Peyer's patch (tissue), 4 donors: ENCODE measurements at regions not wholly inside any gene's neighbourhood (a gene's known extent, or its start where the extent isn't known, plus 50 kb on each side); places are given as distances from the start of the nearest gene placed in this dataset.

ENCODE experiments used
- DNase-seq, 3 donors: peaks; one replicate each; pipeline ENCODE4 v3.0.0-alpha.2; 2017 to 2019
- H3K27ac ChIP-seq, 4 donors: fragments of 200-600 bp; sonication (generic); one replicate each; pipeline ENCODE4 v1.5.1; 2016 to 2019
- H3K27me3 ChIP-seq, 2 donors: fragments of 200-600 bp; sonication (generic); one replicate each; pipeline ENCODE4 v1.5.1; 2019
- H3K36me3 ChIP-seq, 3 donors: fragments of 200-600 bp; sonication (generic); one replicate each; pipeline ENCODE4 v1.5.1; 2016 to 2019
- H3K4me1 ChIP-seq, 4 donors: fragments of 200-600 bp; sonication (generic); one replicate each; pipeline ENCODE4 v1.5.1; 2016 to 2019
- H3K4me3 ChIP-seq, 4 donors: fragments of 200-600 bp; sonication (generic); 1 replicate in 3 of 4; 2 replicates in 1 of 4; pipeline ENCODE4 v1.5.1; 2016 to 2019; ENCODE audit warnings: mild to moderate bottlenecking in 1 of 4
- H3K9me3 ChIP-seq, 4 donors: fragments of 200-600 bp; sonication (generic); one replicate each; pipeline ENCODE4 v1.5.1; 2016 to 2019; ENCODE audit warnings: mild to moderate bottlenecking in 1 of 4
- CTCF ChIP-seq, 6 experiments: fragments of 450-650 bp in 4 of 6; fragments of 200-600 bp in 2 of 6; sonication (generic) in 1 of 6; IDR thresholded peaks; one replicate each; pipeline ENCODE4 v1.5.1; 2017 to 2019; ENCODE audit warnings: antibody characterized with exemption in 6 of 6, mild to moderate bottlenecking in 3 of 6, moderate library complexity in 1 of 6
- POLR2A ChIP-seq, 2 donors: fragments of 450-650 bp; IDR thresholded peaks; one replicate each; pipeline ENCODE4 v1.5.1; 2017; ENCODE audit warnings: antibody characterized with exemption in 2 of 2, mild to moderate bottlenecking in 2 of 2, moderate library complexity in 2 of 2

- TF ChIP-seq POLR2A (IDR thresholded peaks at IDR 0.05) (no peak), CTCF (IDR thresholded peaks at IDR 0.05) (no peak)
Measured at GRCh38 chr4:3849140-3849539, 83.0 kb downstream of the ADRA2C start.

DNA sequence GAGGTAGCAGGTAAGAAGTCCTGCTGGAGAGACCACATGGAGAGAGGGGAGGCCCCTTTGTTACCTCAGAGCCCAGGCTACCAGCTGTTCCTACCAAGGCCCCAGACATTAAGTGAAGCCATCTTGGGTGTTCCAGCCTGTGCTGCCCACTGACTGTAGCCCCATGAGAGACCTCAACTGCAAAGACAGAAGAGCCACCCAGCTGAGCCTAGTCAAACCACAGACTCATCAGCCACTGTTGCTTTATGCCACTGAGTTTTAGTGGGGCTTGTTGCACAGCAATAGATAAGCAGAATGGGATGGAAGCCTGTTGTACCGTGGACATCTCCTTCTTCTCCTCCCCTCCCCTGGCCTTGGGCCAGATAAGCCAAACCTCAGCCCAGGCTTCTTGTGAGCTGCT lies 83.9 kb downstream of the ADRA2C start:
- H3K27me3 ChIP-seq, result no peaks in the 10 kb centered on the region
- H3K4me3 ChIP-seq, result no peak overlapping the region
- H3K27ac ChIP-seq, result no peak overlapping the region
- no peaks in the 10 kb centered on the region for H3K9me3 ChIP-seq
- no peaks in the 10 kb centered on the region for H3K4me1 ChIP-seq
- no peaks in the 10 kb centered on the region for H3K36me3 ChIP-seq
- DNase-seq, result no peak
- TF ChIP-seq CTCF (IDR thresholded peaks at IDR 0.05) (no peak), POLR2A (IDR thresholded peaks at IDR 0.05) (no peak)

More at GRCh38 chr4:3849140-3849539, 83.0 kb downstream of the ADRA2C start:
- Histone ChIP-seq H3K27ac (no peak overlapping the region), H3K9me3 (no peaks in the 10 kb centered on the region), H3K4me3 (no peak overlapping the region), H3K36me3 (no peaks in the 10 kb centered on the region), H3K27me3 (no peaks in the 10 kb centered on the region), H3K4me1 (no peaks in the 10 kb centered on the region)
- DNase-seq, result no peak

GRCh38 chr4:3851211-3851610 lies 85.0 kb downstream of the ADRA2C start:
- Histone ChIP-seq H3K36me3 (no peaks in the 10 kb centered on the region), H3K27me3 (no peaks in the 10 kb centered on the region), H3K9me3 (no peaks in the 10 kb centered on the region), H3K27ac (no peak overlapping the region), H3K4me3 (no peak overlapping the region), H3K4me1 (no peaks in the 10 kb centered on the region)
- DNase-seq, result no peak
- TF ChIP-seq POLR2A (IDR thresholded peaks at IDR 0.05) (no peak), CTCF (IDR thresholded peaks at IDR 0.05) (no peak)

DNA sequence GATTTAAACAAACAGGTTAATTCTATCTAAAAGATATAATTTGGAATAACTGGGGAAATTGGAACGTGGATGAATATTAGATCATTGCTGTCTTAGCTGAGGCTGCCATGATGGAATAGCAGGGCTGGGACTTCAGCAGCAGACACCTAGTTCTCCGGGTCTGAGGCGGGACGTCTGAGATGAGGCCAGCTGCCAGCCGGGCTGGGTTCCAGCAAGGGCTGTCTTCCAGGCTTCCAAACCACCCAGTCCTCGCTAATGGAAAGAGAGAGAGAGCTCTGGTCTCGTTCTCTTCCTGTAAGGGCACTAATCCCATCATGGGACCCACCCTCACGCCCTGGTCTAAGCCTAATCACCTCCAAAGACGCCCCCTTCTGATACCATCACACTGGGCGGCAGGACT lies 85.7 kb downstream of the ADRA2C start:
- no peak overlapping the region for H3K4me3 ChIP-seq

GRCh38 chr4:3852309-3852708 lies 86.1 kb downstream of the ADRA2C start:
- H3K4me3 ChIP-seq, result no peak overlapping the region
- H3K27me3 ChIP-seq, result no peaks in the 10 kb centered on the region
- no peaks in the 10 kb centered on the region for H3K4me1 ChIP-seq
- H3K9me3 ChIP-seq, result no peaks in the 10 kb centered on the region
- DNase-seq, result no peak
- no peak overlapping the region for H3K27ac ChIP-seq
- no peaks in the 10 kb centered on the region for H3K36me3 ChIP-seq
- TF ChIP-seq CTCF (IDR thresholded peaks at IDR 0.05) (no peak), POLR2A (IDR thresholded peaks at IDR 0.05) (no peak)

More for the DNA sequence above, 85.7 kb downstream of the ADRA2C start:
- Histone ChIP-seq H3K27ac (no peak overlapping the region), H3K36me3 (no peaks in the 10 kb centered on the region), H3K4me1 (no peaks in the 10 kb centered on the region), H3K9me3 (no peaks in the 10 kb centered on the region), H3K27me3 (no peaks in the 10 kb centered on the region)
- DNase-seq, result no peak
- TF ChIP-seq POLR2A (IDR thresholded peaks at IDR 0.05) (no peak), CTCF (IDR thresholded peaks at IDR 0.05) (no peak)

GRCh38 chr4:3852711-3853110 lies 86.5 kb downstream of the ADRA2C start:
- no peak for TF ChIP-seq POLR2A (IDR thresholded peaks at IDR 0.05)
- TF ChIP-seq CTCF (IDR thresholded peaks at IDR 0.05), result no peak
- Histone ChIP-seq H3K36me3 (no peaks in the 10 kb centered on the region), H3K9me3 (no peaks in the 10 kb centered on the region), H3K27ac (no peak overlapping the region), H3K27me3 (no peaks in the 10 kb centered on the region), H3K4me1 (no peaks in the 10 kb centered on the region), H3K4me3 (no peak overlapping the region)
- DNase-seq, result no peak
